Peyer's patch (tissue), 4 donors: ENCODE measurements at regions not wholly inside any gene's neighbourhood (a gene's known extent, or its start where the extent isn't known, plus 50 kb on each side); places are given as distances from the start of the nearest gene placed in this dataset.

Experiments
- POLR2A ChIP-seq, 2 donors: fragments of 450-650 bp; IDR thresholded peaks; one replicate each; pipeline ENCODE4 v1.5.1; 2017; ENCODE audit warnings: antibody characterized with exemption in 2 of 2, mild to moderate bottlenecking in 2 of 2, moderate library complexity in 2 of 2
- TF ChIP-seq, protein P1 (sequence below), 6 experiments: fragments of 450-650 bp in 4 of 6; fragments of 200-600 bp in 2 of 6; sonication (generic) in 1 of 6; IDR thresholded peaks; one replicate each; pipeline ENCODE4 v1.5.1; 2017 to 2019; ENCODE audit warnings: antibody characterized with exemption in 6 of 6, mild to moderate bottlenecking in 3 of 6, moderate library complexity in 1 of 6

DNA sequence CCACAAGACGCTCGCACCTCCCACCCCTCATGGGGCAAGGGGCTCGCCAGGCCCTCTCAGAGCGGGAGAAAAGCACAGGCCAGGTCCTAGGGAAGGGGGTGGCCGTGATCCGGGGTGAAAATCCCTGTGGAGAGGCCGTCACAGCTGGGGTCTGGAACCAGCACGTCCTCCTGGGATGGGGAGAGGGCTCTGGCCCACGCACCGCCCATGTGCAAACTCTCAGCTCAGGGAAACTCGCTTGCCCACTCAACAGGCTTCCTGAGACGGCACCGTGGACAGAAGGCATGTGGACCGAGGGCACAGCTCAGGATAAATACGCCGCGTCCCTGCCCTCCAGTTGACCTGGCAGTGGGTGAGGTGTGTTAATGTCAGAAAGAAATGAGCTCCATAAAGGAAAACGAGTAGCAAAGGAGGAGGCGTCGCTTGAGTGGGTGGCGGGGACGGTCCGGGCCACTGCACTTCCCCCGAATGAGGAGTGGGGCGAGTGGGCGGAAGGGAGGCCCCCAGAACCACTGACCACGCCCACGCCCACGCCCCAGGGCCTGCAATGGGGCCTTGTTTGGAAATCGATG is 57.6 kb upstream of the GALNT9 start:
- TF ChIP-seq, protein P1, sequence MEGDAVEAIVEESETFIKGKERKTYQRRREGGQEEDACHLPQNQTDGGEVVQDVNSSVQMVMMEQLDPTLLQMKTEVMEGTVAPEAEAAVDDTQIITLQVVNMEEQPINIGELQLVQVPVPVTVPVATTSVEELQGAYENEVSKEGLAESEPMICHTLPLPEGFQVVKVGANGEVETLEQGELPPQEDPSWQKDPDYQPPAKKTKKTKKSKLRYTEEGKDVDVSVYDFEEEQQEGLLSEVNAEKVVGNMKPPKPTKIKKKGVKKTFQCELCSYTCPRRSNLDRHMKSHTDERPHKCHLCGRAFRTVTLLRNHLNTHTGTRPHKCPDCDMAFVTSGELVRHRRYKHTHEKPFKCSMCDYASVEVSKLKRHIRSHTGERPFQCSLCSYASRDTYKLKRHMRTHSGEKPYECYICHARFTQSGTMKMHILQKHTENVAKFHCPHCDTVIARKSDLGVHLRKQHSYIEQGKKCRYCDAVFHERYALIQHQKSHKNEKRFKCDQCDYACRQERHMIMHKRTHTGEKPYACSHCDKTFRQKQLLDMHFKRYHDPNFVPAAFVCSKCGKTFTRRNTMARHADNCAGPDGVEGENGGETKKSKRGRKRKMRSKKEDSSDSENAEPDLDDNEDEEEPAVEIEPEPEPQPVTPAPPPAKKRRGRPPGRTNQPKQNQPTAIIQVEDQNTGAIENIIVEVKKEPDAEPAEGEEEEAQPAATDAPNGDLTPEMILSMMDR (IDR thresholded peaks at IDR 0.05) = no peak
- no peak for TF ChIP-seq POLR2A (IDR thresholded peaks at IDR 0.05)
